ENCODE measurements at regions not wholly inside any gene's neighbourhood (a gene's known extent, or its start where the extent isn't known, plus 50 kb on each side); places are given as distances from the start of the nearest gene placed in this dataset.

DNA sequence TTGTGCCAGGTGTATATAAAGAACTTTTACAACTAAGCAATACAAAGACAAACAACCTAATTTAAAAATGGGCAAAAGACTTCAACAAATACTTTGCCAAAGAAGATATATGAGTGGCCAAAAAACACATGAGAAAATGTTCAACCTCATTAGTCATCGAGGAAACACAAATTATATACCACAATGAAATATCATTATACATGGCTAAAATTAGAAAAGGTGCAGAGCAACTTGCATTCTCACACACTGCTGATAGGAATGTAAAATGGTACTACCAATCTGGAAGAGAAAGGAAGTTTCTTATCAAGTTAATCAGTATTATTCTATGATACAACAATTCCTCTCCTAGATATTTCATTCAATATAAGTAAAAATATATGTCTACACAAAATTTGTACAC is 131.6 kb upstream of the FRMD6 start:
- H3K4me3 ChIP-seq (ENCODE audit: low read length in 2 of 2), result no peak overlapping the region
- H3K36me3 ChIP-seq (ENCODE audit: control insufficient read depth in 1 of 2, insufficient read depth in 2 of 2, low read length in 1 of 2), result no peaks in the 10 kb centered on the region
- no peaks in the 10 kb centered on the region for H3K9me3 ChIP-seq (ENCODE audit: control insufficient read depth, low read length)
- no peaks in the 10 kb centered on the region for H3K4me1 ChIP-seq (ENCODE audit: control insufficient read depth in 1 of 2, insufficient read depth in 2 of 2, low read length in 2 of 2)
- intact Hi-C loops (cut with DNase I), result no loop called here
- WGBS, 2 donors, result 5% methylated on average over 1 of the region's 1 CpG
- no peaks in the 10 kb centered on the region for H3K27me3 ChIP-seq (ENCODE audit: control insufficient read depth in 1 of 2, insufficient read depth in 2 of 2, low read length in 1 of 2)
- DNase-seq, result no peak
- no peak overlapping the region for H3K27ac ChIP-seq (ENCODE audit: low read depth in 1 of 2, low read length in 2 of 2)
- no peak for ATAC-seq (ENCODE audit: low FRiP score)

DNA sequence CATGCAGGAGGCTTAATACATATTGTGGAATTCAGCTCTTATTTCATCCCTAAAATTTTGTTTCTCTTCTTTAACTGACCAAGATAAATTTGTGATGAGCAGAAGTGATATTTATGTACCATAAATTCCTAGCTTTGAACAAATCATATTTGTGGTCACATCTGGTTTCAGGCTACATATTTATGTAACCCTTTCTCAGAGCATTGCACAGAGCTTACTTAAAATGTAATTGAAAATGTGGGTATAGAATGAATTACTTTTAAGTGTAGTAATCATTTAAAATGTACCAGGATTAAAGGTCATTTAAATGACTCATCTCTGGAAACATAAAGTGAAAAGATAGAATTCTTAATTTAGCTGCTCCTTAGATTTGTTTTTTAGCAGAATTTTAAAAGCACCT is 129.9 kb upstream of the FRMD6 start:
- Histone ChIP-seq H3K36me3 (ENCODE audit: control insufficient read depth in 1 of 2, insufficient read depth in 2 of 2, low read length in 1 of 2) (no peaks in the 10 kb centered on the region), H3K9me3 (ENCODE audit: control insufficient read depth, low read length) (peaks cover 2% of the 10 kb centered on the region), H3K27me3 (ENCODE audit: control insufficient read depth in 1 of 2, insufficient read depth in 2 of 2, low read length in 1 of 2) (no peaks in the 10 kb centered on the region), H3K27ac (ENCODE audit: low read depth in 1 of 2, low read length in 2 of 2) (no peak overlapping the region), H3K4me3 (ENCODE audit: low read length in 2 of 2) (no peak overlapping the region), H3K4me1 (ENCODE audit: control insufficient read depth in 1 of 2, insufficient read depth in 2 of 2, low read length in 2 of 2) (no peaks in the 10 kb centered on the region)
- intact Hi-C loops (cut with DNase I), result no loop called here
- ATAC-seq (ENCODE audit: low FRiP score) (no peak), DNase-seq (no peak)

DNA sequence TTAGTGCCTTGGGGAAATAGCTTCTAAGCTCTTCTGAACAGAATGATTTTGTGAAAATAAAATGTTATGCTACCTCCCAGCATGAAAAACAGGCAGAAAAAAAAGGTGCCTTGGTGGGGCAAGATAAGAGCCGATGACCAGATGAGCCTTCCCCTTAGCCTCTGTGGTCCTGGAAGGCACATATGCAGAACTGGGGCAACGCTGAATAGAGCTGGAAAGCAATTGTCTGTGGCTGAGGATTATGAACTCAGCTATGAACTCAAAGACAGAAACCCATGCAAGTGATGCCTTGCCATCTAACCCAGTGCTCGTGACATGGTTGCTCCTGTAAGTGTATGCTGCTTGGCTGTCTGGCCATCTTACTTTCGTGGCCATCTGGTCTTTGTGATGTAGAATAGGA is 128.5 kb upstream of the FRMD6 start:
- WGBS, 2 donors, result 84 to 91% methylated on average over 4 of the region's 4 CpGs
- DNase-seq (no peak), ATAC-seq (ENCODE audit: low FRiP score) (no peak)
- Histone ChIP-seq H3K4me3 (ENCODE audit: low read length in 2 of 2) (no peak overlapping the region), H3K4me1 (ENCODE audit: control insufficient read depth in 1 of 2, insufficient read depth in 2 of 2, low read length in 2 of 2) (no peaks in the 10 kb centered on the region), H3K36me3 (ENCODE audit: control insufficient read depth in 1 of 2, insufficient read depth in 2 of 2, low read length in 1 of 2) (no peaks in the 10 kb centered on the region), H3K27me3 (ENCODE audit: control insufficient read depth in 1 of 2, insufficient read depth in 2 of 2, low read length in 1 of 2) (peaks cover 0 to 2% of the 10 kb centered on the region in 2 donors), H3K27ac (ENCODE audit: low read depth in 1 of 2, low read length in 2 of 2) (no peak overlapping the region), H3K9me3 (ENCODE audit: control insufficient read depth, low read length) (peaks cover 2% of the 10 kb centered on the region)
- intact Hi-C loops (cut with DNase I), result no loop called here

DNA sequence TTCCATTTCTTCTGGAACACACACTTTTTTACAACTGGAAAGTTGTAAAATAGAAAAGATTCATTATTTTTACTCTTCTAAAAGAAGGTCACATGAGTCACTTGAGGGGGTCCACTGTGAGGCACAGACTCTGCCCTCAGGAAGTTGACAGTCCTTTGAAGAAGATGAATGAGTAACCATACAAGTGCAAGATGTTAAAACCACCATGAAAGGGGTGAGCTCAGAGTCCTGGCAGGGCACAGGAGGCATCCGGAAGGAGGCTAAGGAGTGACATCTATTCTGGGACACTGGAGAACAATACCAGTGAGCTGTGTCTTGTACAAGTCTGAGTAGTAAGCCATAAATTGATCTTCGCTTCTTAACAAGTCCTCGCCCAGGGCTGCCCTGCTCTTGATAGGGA is 126.0 kb upstream of the FRMD6 start:
- intact Hi-C loops (cut with DNase I), result no loop called here
- WGBS, 2 donors, result 94 to 95% methylated on average over 3 of the region's 3 CpGs
- H3K27ac ChIP-seq (ENCODE audit: low read depth in 1 of 2, low read length in 2 of 2), result no peak overlapping the region
- peaks cover 0 to 2% of the 10 kb centered on the region in 2 donors for H3K27me3 ChIP-seq (ENCODE audit: control insufficient read depth in 1 of 2, insufficient read depth in 2 of 2, low read length in 1 of 2)
- no peaks in the 10 kb centered on the region for H3K36me3 ChIP-seq (ENCODE audit: control insufficient read depth in 1 of 2, insufficient read depth in 2 of 2, low read length in 1 of 2)
- peaks cover 2% of the 10 kb centered on the region for H3K9me3 ChIP-seq (ENCODE audit: control insufficient read depth, low read length)
- ATAC-seq (ENCODE audit: low FRiP score), result no peak
- no peaks in the 10 kb centered on the region for H3K4me1 ChIP-seq (ENCODE audit: control insufficient read depth in 1 of 2, insufficient read depth in 2 of 2, low read length in 2 of 2)
- no peak overlapping the region for H3K4me3 ChIP-seq (ENCODE audit: low read length in 2 of 2)
- DNase-seq, result no peak

DNA sequence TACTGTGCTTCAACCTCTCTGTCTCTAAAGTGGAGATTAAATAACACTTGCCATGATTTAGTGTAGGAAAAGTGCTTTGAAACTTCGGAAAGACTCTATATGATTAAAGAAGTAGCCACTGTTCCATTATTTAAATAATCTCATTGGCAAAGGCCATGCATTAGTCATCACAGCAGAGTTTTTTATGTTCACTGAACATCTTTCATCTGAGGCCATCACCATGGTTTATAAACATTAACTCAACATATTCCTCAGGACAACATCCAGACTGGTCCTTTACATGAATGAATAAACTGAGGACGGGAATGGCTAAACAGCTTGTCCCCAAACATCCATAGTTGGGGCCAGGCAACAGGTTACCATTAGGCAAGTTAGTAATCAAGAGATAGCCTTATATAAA is 124.6 kb upstream of the FRMD6 start:
- Histone ChIP-seq H3K4me3 (ENCODE audit: low read length in 2 of 2) (no peak overlapping the region), H3K4me1 (ENCODE audit: control insufficient read depth in 1 of 2, insufficient read depth in 2 of 2, low read length in 2 of 2) (no peaks in the 10 kb centered on the region), H3K27me3 (ENCODE audit: control insufficient read depth in 1 of 2, insufficient read depth in 2 of 2, low read length in 1 of 2) (peaks cover 0 to 2% of the 10 kb centered on the region in 2 donors), H3K36me3 (ENCODE audit: control insufficient read depth in 1 of 2, insufficient read depth in 2 of 2, low read length in 1 of 2) (no peaks in the 10 kb centered on the region), H3K27ac (ENCODE audit: low read depth in 1 of 2, low read length in 2 of 2) (no peak overlapping the region), H3K9me3 (ENCODE audit: control insufficient read depth, low read length) (peaks cover 2% of the 10 kb centered on the region)
- no peak for ATAC-seq (ENCODE audit: low FRiP score)
- DNase-seq, result no peak
- intact Hi-C loops (cut with DNase I), result no loop called here
- WGBS, 2 donors, result 69 to 81% methylated on average over 2 of the region's 2 CpGs

DNA sequence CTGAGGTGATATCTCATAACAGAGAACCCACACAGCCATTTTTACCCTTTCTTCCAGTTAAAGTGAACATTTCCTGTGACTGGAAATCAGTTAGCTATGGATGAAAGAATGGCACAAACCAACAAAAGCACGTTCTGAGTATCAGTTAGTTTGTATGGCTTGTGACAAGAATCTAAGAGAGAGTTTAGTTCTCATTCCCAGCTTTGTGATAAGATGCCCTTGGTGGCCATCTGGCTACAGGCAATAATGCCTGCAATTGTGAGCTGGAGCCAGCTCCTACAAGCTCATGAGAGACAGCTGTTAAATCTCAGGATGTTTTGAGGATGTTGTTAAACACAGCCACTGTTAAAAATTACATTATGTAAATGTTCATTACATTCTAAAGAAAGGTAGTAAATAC is 122.0 kb upstream of the FRMD6 start:
- peaks cover 2% of the 10 kb centered on the region for H3K9me3 ChIP-seq (ENCODE audit: control insufficient read depth, low read length)
- ATAC-seq (ENCODE audit: low FRiP score) (no peak), DNase-seq (no peak)
- H3K27me3 ChIP-seq (ENCODE audit: control insufficient read depth in 1 of 2, insufficient read depth in 2 of 2, low read length in 1 of 2), result peaks cover 0 to 2% of the 10 kb centered on the region in 2 donors
- H3K36me3 ChIP-seq (ENCODE audit: control insufficient read depth in 1 of 2, insufficient read depth in 2 of 2, low read length in 1 of 2), result no peaks in the 10 kb centered on the region
- H3K4me3 ChIP-seq (ENCODE audit: low read length in 2 of 2), result no peak overlapping the region
- H3K27ac ChIP-seq (ENCODE audit: low read depth in 1 of 2, low read length in 2 of 2), result no peak overlapping the region
- H3K4me1 ChIP-seq (ENCODE audit: control insufficient read depth in 1 of 2, insufficient read depth in 2 of 2, low read length in 2 of 2), result no peaks in the 10 kb centered on the region
- 12 to 15% methylated on average over 1 of the region's 1 CpG for WGBS, 2 donors
- intact Hi-C loops (cut with DNase I), result no loop called here

DNA sequence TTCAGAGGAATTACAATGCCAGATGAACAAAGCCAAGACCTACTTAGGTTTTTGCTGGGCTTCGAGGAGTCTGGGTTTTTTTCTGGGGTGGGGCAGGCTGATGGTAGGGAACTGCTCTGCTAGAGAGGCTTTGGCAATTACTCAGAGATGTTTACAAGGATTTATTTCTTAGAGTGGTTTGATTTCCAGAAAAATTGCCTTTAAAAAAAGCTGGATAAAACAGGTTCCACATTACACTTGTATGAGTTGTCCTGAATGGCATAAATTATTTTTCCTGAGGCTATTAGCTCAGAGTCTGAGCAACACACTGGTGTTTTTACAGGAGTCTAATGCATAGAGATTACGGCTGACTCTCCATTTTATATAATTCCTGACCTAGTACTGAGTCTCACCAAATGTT is 118.5 kb upstream of the FRMD6 start:
- 68 to 69% methylated on average over 2 of the region's 2 CpGs for WGBS, 2 donors

DNA sequence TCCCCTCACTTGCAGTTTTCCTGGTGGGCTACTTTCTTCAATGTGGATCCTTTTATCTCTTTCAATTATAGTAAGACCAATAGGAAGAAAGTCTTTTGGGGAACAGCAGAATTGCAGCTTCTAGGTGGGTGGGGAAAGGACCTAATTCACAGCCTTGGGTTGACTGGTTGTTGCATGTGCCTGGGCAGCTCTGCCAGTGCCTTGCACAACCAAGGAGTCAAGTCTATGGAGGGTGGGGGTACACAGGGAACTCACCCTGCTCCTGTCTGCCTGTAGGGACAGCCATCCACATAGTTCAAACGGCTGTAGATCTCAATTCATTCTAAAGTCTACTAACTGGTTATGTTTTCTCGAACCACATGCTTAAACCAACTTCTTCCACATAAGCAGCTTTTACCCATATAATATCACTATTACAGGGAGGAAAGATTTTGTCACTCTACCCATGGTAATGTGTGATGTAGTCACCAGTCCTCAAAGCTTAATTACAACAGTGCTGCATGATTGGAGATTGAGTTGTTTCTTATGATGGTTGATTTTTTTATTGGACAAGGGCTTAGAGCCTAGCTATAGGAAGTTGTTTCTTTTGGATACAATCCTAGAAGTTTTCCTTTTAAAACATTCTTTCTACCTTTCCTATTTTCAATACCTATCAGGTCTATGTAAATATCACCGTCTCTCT is 117.7 kb upstream of the FRMD6 start:
- Histone ChIP-seq H3K27ac (ENCODE audit: low read depth in 1 of 2, low read length in 2 of 2) (no peak overlapping the region), H3K27me3 (ENCODE audit: control insufficient read depth in 1 of 2, insufficient read depth in 2 of 2, low read length in 1 of 2) (no peaks in the 10 kb centered on the region), H3K36me3 (ENCODE audit: control insufficient read depth in 1 of 2, insufficient read depth in 2 of 2, low read length in 1 of 2) (no peaks in the 10 kb centered on the region), H3K9me3 (ENCODE audit: control insufficient read depth, low read length) (no peaks in the 10 kb centered on the region), H3K4me3 (ENCODE audit: low read length in 2 of 2) (no peak overlapping the region), H3K4me1 (ENCODE audit: control insufficient read depth in 1 of 2, insufficient read depth in 2 of 2, low read length in 2 of 2) (no peaks in the 10 kb centered on the region)
- intact Hi-C loops (cut with DNase I), result no loop called here
- 79 to 88% methylated on average over 3 of the region's 3 CpGs for WGBS, 2 donors
- ATAC-seq (ENCODE audit: low FRiP score) (no peak), DNase-seq (no peak)

More for the DNA sequence above, 118.5 kb upstream of the FRMD6 start:
- intact Hi-C loops (cut with DNase I), result no loop called here
- Histone ChIP-seq H3K27ac (ENCODE audit: low read depth in 1 of 2, low read length in 2 of 2) (no peak overlapping the region), H3K9me3 (ENCODE audit: control insufficient read depth, low read length) (no peaks in the 10 kb centered on the region), H3K36me3 (ENCODE audit: control insufficient read depth in 1 of 2, insufficient read depth in 2 of 2, low read length in 1 of 2) (no peaks in the 10 kb centered on the region), H3K4me1 (ENCODE audit: control insufficient read depth in 1 of 2, insufficient read depth in 2 of 2, low read length in 2 of 2) (no peaks in the 10 kb centered on the region), H3K4me3 (ENCODE audit: low read length in 2 of 2) (no peak overlapping the region), H3K27me3 (ENCODE audit: control insufficient read depth in 1 of 2, insufficient read depth in 2 of 2, low read length in 1 of 2) (no peaks in the 10 kb centered on the region)
- ATAC-seq (ENCODE audit: low FRiP score) (no peak), DNase-seq (no peak)

DNA sequence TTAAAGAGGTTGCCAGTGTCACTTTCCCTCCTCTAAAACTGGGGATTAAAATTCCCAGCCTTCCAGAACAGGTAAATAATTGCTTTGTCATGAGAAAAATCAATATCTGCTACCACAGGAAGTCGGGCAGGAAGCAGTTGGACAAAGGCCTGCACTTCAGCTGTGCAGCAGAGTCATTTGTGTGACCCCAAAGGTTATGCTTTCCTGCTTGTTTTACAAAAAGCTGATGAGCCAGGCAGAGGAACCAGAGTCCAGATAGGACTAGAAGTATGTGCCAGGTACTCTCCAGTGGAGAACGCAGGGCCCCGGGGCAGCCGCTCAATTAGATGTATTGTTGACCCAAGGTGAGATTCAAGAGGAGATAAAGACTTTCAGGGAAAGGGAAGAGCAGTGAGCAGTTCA is 117.1 kb upstream of the FRMD6 start:
- Histone ChIP-seq H3K36me3 (ENCODE audit: control insufficient read depth in 1 of 2, insufficient read depth in 2 of 2, low read length in 1 of 2) (no peaks in the 10 kb centered on the region), H3K4me3 (ENCODE audit: low read length in 2 of 2) (no peak overlapping the region), H3K27ac (ENCODE audit: low read depth in 1 of 2, low read length in 2 of 2) (no peak overlapping the region), H3K9me3 (ENCODE audit: control insufficient read depth, low read length) (no peaks in the 10 kb centered on the region), H3K27me3 (ENCODE audit: control insufficient read depth in 1 of 2, insufficient read depth in 2 of 2, low read length in 1 of 2) (no peaks in the 10 kb centered on the region), H3K4me1 (ENCODE audit: control insufficient read depth in 1 of 2, insufficient read depth in 2 of 2, low read length in 2 of 2) (peaks cover 0 to under 1% of the 10 kb centered on the region in 2 donors)
- DNase-seq (no peak), ATAC-seq (ENCODE audit: low FRiP score) (no peak)
- WGBS, 2 donors, result 78 to 79% methylated on average over 4 of the region's 4 CpGs
- intact Hi-C loops (cut with DNase I), result no loop called here

Measured in aorta (tissue), 5 donors.